Loucy (cell line): ENCODE measurements at regions not wholly inside any gene's neighbourhood (a gene's known extent, or its start where the extent isn't known, plus 50 kb on each side); places are given as distances from the start of the nearest gene placed in this dataset.

ENCODE experiments used
- H2AFZ ChIP-seq: fragments of 200-600 bp; sonication (generic); 2 replicates; pipeline ENCODE4 v1.6.0; 2016; ENCODE audit warnings: antibody characterized with exemption, mild to moderate bottlenecking, low read length, moderate library complexity
- H3F3A ChIP-seq: fragments of 200-600 bp; 2 replicates; pipeline ENCODE4 v1.6.0; 2016; ENCODE audit warnings: antibody characterized with exemption, low read depth, mild to moderate bottlenecking
- H3K27me3 ChIP-seq: fragments of 200-600 bp; sonication (generic); 2 replicates; pipeline ENCODE4 v1.6.1; 2014; ENCODE audit warnings: low read length, mild to moderate bottlenecking; ENCODE audit not compliant: insufficient read depth, poor library complexity, severe bottlenecking
- H3K36me3 ChIP-seq: fragments of 200-600 bp; sonication (generic); 2 replicates; pipeline ENCODE4 v1.6.1; 2016; ENCODE audit warnings: low read length; ENCODE audit not compliant: insufficient read depth
- H3K4me1 ChIP-seq: fragments of 200-600 bp; sonication (generic); 2 replicates; pipeline ENCODE4 v1.5.1; 2014; ENCODE audit warnings: low read length, mild to moderate bottlenecking; ENCODE audit not compliant: insufficient read depth, poor library complexity, severe bottlenecking
- H3K4me2 ChIP-seq: fragments of 200-600 bp; sonication (generic); 2 replicates; pipeline ENCODE4 v1.6.0; 2014; ENCODE audit warnings: antibody characterized with exemption, low read length, low read depth, mild to moderate bottlenecking; ENCODE audit not compliant: poor library complexity, severe bottlenecking
- H3K4me3 ChIP-seq: fragments of 200-600 bp; sonication (generic); 2 replicates; pipeline ENCODE4 v1.5.1; 2014; ENCODE audit warnings: low read length, mild to moderate bottlenecking, mixed read lengths; ENCODE audit not compliant: poor library complexity, severe bottlenecking
- H3K79me2 ChIP-seq: fragments of 200-600 bp; sonication (generic); 2 replicates; pipeline ENCODE4 v1.6.1; 2014; ENCODE audit warnings: low read length; ENCODE audit not compliant: insufficient read depth
- H3K9ac ChIP-seq: fragments of 200-600 bp; sonication (generic); 2 replicates; pipeline ENCODE4 v1.6.0; 2014; ENCODE audit warnings: mild to moderate bottlenecking, low read depth, low read length, moderate library complexity; ENCODE audit not compliant: poor library complexity, severe bottlenecking
- H3K9me2 ChIP-seq: fragments of 200-600 bp; sonication (generic); replicated peaks from 2 replicates; pipeline ENCODE4 v1.6.1; 2016; ENCODE audit warnings: low read depth, low read length, mixed read lengths
- H3K9me3 ChIP-seq: fragments of 200-600 bp; sonication (generic); 2 replicates; pipeline ENCODE4 v1.6.1; 2014; ENCODE audit warnings: mild to moderate bottlenecking, antibody characterized with exemption, low read length, low read depth; ENCODE audit not compliant: insufficient read depth
- H4K20me1 ChIP-seq: fragments of 200-600 bp; sonication (generic); 2 replicates; pipeline ENCODE4 v1.6.0; 2014; ENCODE audit warnings: antibody characterized with exemption, low read length, mild to moderate bottlenecking; ENCODE audit not compliant: insufficient read depth, poor library complexity, severe bottlenecking
- EZH2phosphoT487 ChIP-seq: fragments of 200-600 bp; IDR thresholded peaks from 2 replicates; pipeline ENCODE4 v1.6.1; 2018; ENCODE audit warnings: antibody characterized with exemption, mild to moderate bottlenecking, moderate library complexity, borderline replicate concordance
- TF ChIP-seq, protein P1 (sequence below): fragments of 200-600 bp; sonication (generic); conservative IDR thresholded peaks from 2 replicates; pipeline ENCODE4 v1.5.1; 2014; ENCODE audit warnings: mild to moderate bottlenecking, antibody characterized with exemption, low read length

DNA sequence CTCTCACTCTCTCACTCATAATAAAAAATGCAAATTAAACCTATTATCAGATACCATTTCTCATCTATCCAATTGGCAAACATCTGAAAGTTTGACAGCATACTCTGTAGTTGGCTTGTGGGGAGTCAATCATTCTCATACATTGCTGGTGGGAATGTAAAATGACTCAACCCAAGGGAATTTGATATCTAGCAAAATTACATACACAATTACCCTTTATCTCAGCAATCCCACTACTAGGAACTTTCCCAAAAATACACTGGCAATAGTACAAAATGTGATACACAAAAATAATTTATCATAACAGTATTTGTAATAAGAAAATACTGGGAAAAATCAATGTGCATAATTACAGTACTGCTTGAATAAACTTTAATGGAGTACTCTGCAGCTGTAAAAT lies 731.3 kb downstream of the DTWD2 start:
- Histone ChIP-seq H2AFZ (no peak overlapping the region), H3K4me3 (no peak overlapping the region), H3K4me2 (no peak overlapping the region), H3K79me2 (no peaks in the 10 kb centered on the region), H3K27me3 (no peaks in the 10 kb centered on the region), H4K20me1 (no peaks in the 10 kb centered on the region), H3K36me3 (no peaks in the 10 kb centered on the region), H3F3A (no peaks in the 10 kb centered on the region), H3K9me2 (no peaks in the 10 kb centered on the region), H3K4me1 (no peaks in the 10 kb centered on the region), H3K9ac (no peak overlapping the region), H3K9me3 (no peaks in the 10 kb centered on the region)
- TF ChIP-seq, protein P1, sequence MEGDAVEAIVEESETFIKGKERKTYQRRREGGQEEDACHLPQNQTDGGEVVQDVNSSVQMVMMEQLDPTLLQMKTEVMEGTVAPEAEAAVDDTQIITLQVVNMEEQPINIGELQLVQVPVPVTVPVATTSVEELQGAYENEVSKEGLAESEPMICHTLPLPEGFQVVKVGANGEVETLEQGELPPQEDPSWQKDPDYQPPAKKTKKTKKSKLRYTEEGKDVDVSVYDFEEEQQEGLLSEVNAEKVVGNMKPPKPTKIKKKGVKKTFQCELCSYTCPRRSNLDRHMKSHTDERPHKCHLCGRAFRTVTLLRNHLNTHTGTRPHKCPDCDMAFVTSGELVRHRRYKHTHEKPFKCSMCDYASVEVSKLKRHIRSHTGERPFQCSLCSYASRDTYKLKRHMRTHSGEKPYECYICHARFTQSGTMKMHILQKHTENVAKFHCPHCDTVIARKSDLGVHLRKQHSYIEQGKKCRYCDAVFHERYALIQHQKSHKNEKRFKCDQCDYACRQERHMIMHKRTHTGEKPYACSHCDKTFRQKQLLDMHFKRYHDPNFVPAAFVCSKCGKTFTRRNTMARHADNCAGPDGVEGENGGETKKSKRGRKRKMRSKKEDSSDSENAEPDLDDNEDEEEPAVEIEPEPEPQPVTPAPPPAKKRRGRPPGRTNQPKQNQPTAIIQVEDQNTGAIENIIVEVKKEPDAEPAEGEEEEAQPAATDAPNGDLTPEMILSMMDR, result no peak

GRCh38 chr5:118253225-118254061 lies 734.9 kb downstream of the DTWD2 start:
- H3K9me2 ChIP-seq, result no peaks in the 10 kb centered on the region
- H3K36me3 ChIP-seq, result no peaks in the 10 kb centered on the region
- H4K20me1 ChIP-seq, result no peaks in the 10 kb centered on the region
- H3K9me3 ChIP-seq, result no peaks in the 10 kb centered on the region
- H2AFZ ChIP-seq, result no peak overlapping the region
- H3K79me2 ChIP-seq, result no peaks in the 10 kb centered on the region
- H3K4me3 ChIP-seq, result no peak overlapping the region
- no peak overlapping the region for H3K9ac ChIP-seq
- no peak for TF ChIP-seq EZH2phosphoT487
- H3K4me2 ChIP-seq, result no peak overlapping the region
- no peaks in the 10 kb centered on the region for H3F3A ChIP-seq
- no peaks in the 10 kb centered on the region for H3K27me3 ChIP-seq
- H3K4me1 ChIP-seq, result no peaks in the 10 kb centered on the region

GRCh38 chr5:118249386-118249785 lies 739.0 kb downstream of the DTWD2 start:
- no peak overlapping the region for H2AFZ ChIP-seq
- no peaks in the 10 kb centered on the region for H3K79me2 ChIP-seq
- no peaks in the 10 kb centered on the region for H3F3A ChIP-seq
- H3K9me3 ChIP-seq, result no peaks in the 10 kb centered on the region
- no peaks in the 10 kb centered on the region for H3K4me1 ChIP-seq
- H3K27me3 ChIP-seq, result no peaks in the 10 kb centered on the region
- H3K4me2 ChIP-seq, result no peak overlapping the region
- H3K36me3 ChIP-seq, result no peaks in the 10 kb centered on the region
- H4K20me1 ChIP-seq, result no peaks in the 10 kb centered on the region
- no peak overlapping the region for H3K9ac ChIP-seq
- no peaks in the 10 kb centered on the region for H3K9me2 ChIP-seq
- no peak overlapping the region for H3K4me3 ChIP-seq
- TF ChIP-seq, protein P1, result no peak
- TF ChIP-seq EZH2phosphoT487, result no peak

DNA sequence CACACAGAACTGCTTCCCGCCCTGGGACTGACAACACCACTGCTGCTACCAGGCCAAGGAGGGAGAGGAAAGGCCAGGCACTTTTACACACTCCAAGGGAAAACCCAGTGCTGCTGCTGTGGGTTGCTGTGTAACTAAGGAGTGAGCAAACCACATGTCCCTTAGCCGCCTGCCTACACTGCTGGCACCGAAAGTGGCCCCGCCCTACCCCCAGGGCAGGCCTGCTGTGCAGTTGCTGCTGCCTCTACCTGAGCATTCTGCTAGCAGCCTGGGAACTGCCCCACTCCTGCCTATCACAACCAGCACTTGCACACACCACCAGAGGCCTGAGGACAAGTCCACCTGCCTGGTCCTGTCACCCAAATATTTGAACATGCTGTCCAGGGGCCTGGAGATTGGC lies 740.9 kb downstream of the DTWD2 start:
- Histone ChIP-seq H3K4me3 (no peak overlapping the region), H4K20me1 (no peaks in the 10 kb centered on the region), H3K9ac (no peak overlapping the region), H3K27me3 (no peaks in the 10 kb centered on the region), H3K4me2 (no peak overlapping the region), H3K4me1 (no peaks in the 10 kb centered on the region), H2AFZ (no peak overlapping the region), H3K9me3 (no peaks in the 10 kb centered on the region), H3K79me2 (no peaks in the 10 kb centered on the region), H3F3A (no peaks in the 10 kb centered on the region), H3K9me2 (no peaks in the 10 kb centered on the region), H3K36me3 (no peaks in the 10 kb centered on the region)
- TF ChIP-seq EZH2phosphoT487, result no peak
- TF ChIP-seq, protein P1, result no peak
